ENCODE measurements at regions not wholly inside any gene's neighbourhood (a gene's known extent, or its start where the extent isn't known, plus 50 kb on each side); places are given as distances from the start of the nearest gene placed in this dataset.

GRCh38 chr6:54758340-54758739 lies 88.2 kb upstream of the FAM83B start:
- TF ChIP-seq CTCF (IDR thresholded peaks at IDR 0.05) (no peak), POLR2A (IDR thresholded peaks at IDR 0.05) (no peak)
